ENCODE measurements at regions not wholly inside any gene's neighbourhood (a gene's known extent, or its start where the extent isn't known, plus 50 kb on each side); places are given as distances from the start of the nearest gene placed in this dataset.

GRCh38 chr5:66469684-66470083 is 126.5 kb upstream of the MAST4 start:
- no TSS peak for BruUV-seq (replicated peaks)
- no peaks in the 10 kb centered on the region for H3K9me2 ChIP-seq (ENCODE audit: insufficient read depth)
- no peaks in the 10 kb centered on the region for H3K79me2 ChIP-seq (ENCODE audit: low read depth)
- H3F3A ChIP-seq (ENCODE audit: insufficient read depth, low read depth) = no peaks in the 10 kb centered on the region
- CTCF ChIA-PET = no interaction called here
- peaks cover 4% of the 10 kb centered on the region; the same call in 1 of the 2 replicates for H3K9me3 ChIP-seq (ENCODE audit: insufficient read depth, low read depth)
- intact Hi-C loops (cut with micrococcal nuclease; ENCODE audit: unreplicated experiment) = no loop called here
- DNase-seq = no peak
- no peaks in the 10 kb centered on the region for H3K27me3 ChIP-seq (ENCODE audit: insufficient read depth, low read depth)
- H3K36me3 ChIP-seq (ENCODE audit: low read depth) = no peaks in the 10 kb centered on the region
- no peak overlapping the region for H2AFZ ChIP-seq
- H3K4me2 ChIP-seq = no peak overlapping the region
- H4K20me1 ChIP-seq (ENCODE audit: insufficient read depth) = no peaks in the 10 kb centered on the region
- TF ChIP-seq EZH2 (IDR thresholded peaks at IDR 0.05; ENCODE audit: low read depth) (no peak), CTCF (conservative IDR thresholded peaks at IDR 0.05) (no peak)
- H3K4me1 ChIP-seq (replicated peaks; ENCODE audit: insufficient read depth) = no peaks in the 10 kb centered on the region
- POLR2A ChIA-PET (ENCODE audit: unreplicated experiment) = no interaction called here
- no peak overlapping the region for H3K27ac ChIP-seq
- no peak overlapping the region for H3K4me3 ChIP-seq

GRCh38 chr5:66472010-66472409 is 124.2 kb upstream of the MAST4 start:
- no peaks in the 10 kb centered on the region for H3K4me1 ChIP-seq (replicated peaks; ENCODE audit: insufficient read depth)
- H4K20me1 ChIP-seq (ENCODE audit: insufficient read depth) = no peaks in the 10 kb centered on the region
- H3K4me2 ChIP-seq = no peak overlapping the region
- no TSS peak for BruUV-seq (replicated peaks)
- intact Hi-C loops (cut with micrococcal nuclease; ENCODE audit: unreplicated experiment) = no loop called here
- H2AFZ ChIP-seq = no peak overlapping the region
- no peaks in the 10 kb centered on the region for H3K9me2 ChIP-seq (ENCODE audit: insufficient read depth)
- ChIA-PET POLR2A (ENCODE audit: unreplicated experiment) (no interaction called here), CTCF (no interaction called here)
- no peaks in the 10 kb centered on the region for H3F3A ChIP-seq (ENCODE audit: insufficient read depth, low read depth)
- H3K9me3 ChIP-seq (ENCODE audit: insufficient read depth, low read depth) = peaks cover 4% of the 10 kb centered on the region; the same call in 1 of the 2 replicates
- no peak for TF ChIP-seq CTCF (conservative IDR thresholded peaks at IDR 0.05)
- TF ChIP-seq EZH2 (IDR thresholded peaks at IDR 0.05; ENCODE audit: low read depth) = no peak
- DNase-seq = no peak
- H3K36me3 ChIP-seq (ENCODE audit: low read depth) = no peaks in the 10 kb centered on the region
- H3K79me2 ChIP-seq (ENCODE audit: low read depth) = no peaks in the 10 kb centered on the region
- H3K27ac ChIP-seq = no peak overlapping the region
- no peak overlapping the region for H3K4me3 ChIP-seq
- no peaks in the 10 kb centered on the region for H3K27me3 ChIP-seq (ENCODE audit: insufficient read depth, low read depth)

GRCh38 chr5:66475731-66476130 is 120.5 kb upstream of the MAST4 start:
- Histone ChIP-seq H3K9me2 (ENCODE audit: insufficient read depth) (no peaks in the 10 kb centered on the region), H3K4me2 (no peak overlapping the region), H3K36me3 (ENCODE audit: low read depth) (no peaks in the 10 kb centered on the region), H3K79me2 (ENCODE audit: low read depth) (no peaks in the 10 kb centered on the region), H3K9me3 (ENCODE audit: insufficient read depth, low read depth) (no peaks in the 10 kb centered on the region), H2AFZ (no peak overlapping the region), H3K4me3 (no peak overlapping the region), H3K4me1 (replicated peaks; ENCODE audit: insufficient read depth) (no peaks in the 10 kb centered on the region), H3F3A (ENCODE audit: insufficient read depth, low read depth) (no peaks in the 10 kb centered on the region), H3K27ac (no peak overlapping the region), H3K27me3 (ENCODE audit: insufficient read depth, low read depth) (no peaks in the 10 kb centered on the region; the same call in 1 of the 2 replicates), H4K20me1 (ENCODE audit: insufficient read depth) (no peaks in the 10 kb centered on the region)
- POLR2A ChIA-PET (ENCODE audit: unreplicated experiment) = no interaction called here
- no peak for DNase-seq
- BruUV-seq (replicated peaks) = no TSS peak
- intact Hi-C loops (cut with micrococcal nuclease; ENCODE audit: unreplicated experiment) = no loop called here
- CTCF ChIA-PET = no interaction called here
- TF ChIP-seq EZH2 (IDR thresholded peaks at IDR 0.05; ENCODE audit: low read depth) (no peak), CTCF (conservative IDR thresholded peaks at IDR 0.05) (no peak)

Data from PC-9 (cell line).